Sigmoid colon (tissue), 3 donors: ENCODE measurements at regions not wholly inside any gene's neighbourhood (a gene's known extent, or its start where the extent isn't known, plus 50 kb on each side); places are given as distances from the start of the nearest gene placed in this dataset.

Experiments
- small RNA-seq, 3 donors: library from RNA; depleted of rRNA; stranded (forward); fragments of <200 nt; gene quantifications; one replicate each; pipeline ENCODE3, GENCODE V24; 2016

Small RNAs in the stretch of these regions (small RNA-seq; reads per million reads assigned to genes)
- 0 reads per million in 3 donors for gene RNU6-185P
